Activated effector memory CD4-positive, alpha-beta T cell treated with Interleukin-2 at 50 U/mL for 16 hours (primary cell): ENCODE measurements at regions not wholly inside any gene's neighbourhood (a gene's known extent, or its start where the extent isn't known, plus 50 kb on each side); places are given as distances from the start of the nearest gene placed in this dataset.

Experiments
- DNase-seq: peaks from one replicate; pipeline ENCODE4 v3.0.0-alpha.2; 2020

GRCh38 chr10:47078393-47079203 is 167.4 kb downstream of the PTPN20 start:
- no peak for DNase-seq

DNA sequence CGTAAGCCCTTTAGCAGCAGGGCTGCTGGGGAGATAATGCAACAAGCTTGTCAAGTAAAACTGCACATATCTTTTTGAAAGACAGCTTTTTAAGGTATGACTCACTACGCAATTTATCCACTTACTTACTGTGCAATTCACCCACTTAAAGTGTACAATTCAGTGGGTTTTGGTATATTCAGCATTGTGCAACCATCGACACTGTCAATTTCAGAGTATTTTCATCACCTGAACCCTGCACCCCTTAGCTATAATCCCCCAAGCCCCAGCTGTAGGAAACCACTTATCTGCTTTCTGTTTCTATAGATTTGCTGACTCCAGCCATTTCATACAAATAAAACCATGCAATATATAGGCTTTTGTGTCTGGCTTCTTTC is 168.0 kb downstream of the PTPN20 start:
- no peak for DNase-seq

- no peak for DNase-seq
These were observed 170.0 kb downstream of the PTPN20 start for GRCh38 chr10:47081264-47081663.

- no peak for DNase-seq
These were observed 171.0 kb downstream of the PTPN20 start for GRCh38 chr10:47082055-47082784.

DNA sequence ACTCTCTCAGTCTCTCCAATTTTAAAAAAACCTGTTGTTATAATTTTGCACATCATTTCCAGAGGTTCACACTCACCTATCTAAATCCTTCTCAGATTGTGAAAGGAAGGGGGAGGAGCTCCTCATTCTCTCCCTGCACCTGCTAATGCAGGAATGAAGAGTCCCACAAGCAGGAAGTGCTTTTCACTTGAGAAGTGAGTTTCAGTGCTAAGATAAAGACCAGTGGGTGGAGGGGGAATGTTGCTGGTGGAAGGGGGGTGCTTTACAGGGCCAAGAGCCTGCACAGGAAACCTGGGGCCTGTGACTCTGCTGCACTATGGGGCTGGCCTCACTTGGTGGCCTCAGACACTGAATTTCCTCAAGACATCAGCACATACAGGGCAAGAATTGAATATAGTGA is 176.4 kb downstream of the PTPN20 start:
- DNase-seq: no peak

DNA sequence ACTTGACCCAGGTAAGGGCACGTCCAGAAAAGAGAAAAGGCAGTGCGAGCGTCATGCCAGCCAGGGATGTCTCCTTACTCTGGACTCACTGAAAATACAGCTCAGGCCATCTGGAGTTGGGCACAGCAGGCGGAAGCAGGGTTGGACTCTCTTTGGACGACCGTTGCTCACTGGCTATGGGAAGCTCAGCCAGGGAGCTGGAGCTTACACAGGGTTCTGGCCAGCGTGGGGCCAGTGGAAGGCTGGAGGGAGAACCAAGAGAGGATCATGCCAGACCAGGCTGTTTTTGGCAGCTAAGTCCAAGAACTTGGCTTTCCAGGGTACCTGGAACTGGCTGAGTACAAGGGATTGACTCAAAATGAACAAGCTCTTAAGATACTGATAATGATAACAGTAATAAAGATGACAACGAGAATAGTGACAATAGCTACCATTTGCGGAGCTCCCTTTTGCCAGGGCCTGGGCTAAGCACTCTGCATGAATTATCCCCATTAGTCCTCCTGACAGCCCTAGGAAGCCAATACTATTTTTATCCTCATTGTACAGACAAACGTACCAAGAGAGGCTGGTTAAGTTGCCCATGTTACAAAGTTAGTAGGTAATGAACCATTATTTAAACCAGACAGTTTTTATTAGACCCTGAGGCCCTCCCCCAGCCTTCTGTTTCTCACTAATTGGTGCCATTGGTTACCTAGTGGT is 177.6 kb downstream of the PTPN20 start:
- DNase-seq: no peak

GRCh38 chr10:47090042-47090441 is 178.8 kb downstream of the PTPN20 start:
- no peak for DNase-seq

DNA sequence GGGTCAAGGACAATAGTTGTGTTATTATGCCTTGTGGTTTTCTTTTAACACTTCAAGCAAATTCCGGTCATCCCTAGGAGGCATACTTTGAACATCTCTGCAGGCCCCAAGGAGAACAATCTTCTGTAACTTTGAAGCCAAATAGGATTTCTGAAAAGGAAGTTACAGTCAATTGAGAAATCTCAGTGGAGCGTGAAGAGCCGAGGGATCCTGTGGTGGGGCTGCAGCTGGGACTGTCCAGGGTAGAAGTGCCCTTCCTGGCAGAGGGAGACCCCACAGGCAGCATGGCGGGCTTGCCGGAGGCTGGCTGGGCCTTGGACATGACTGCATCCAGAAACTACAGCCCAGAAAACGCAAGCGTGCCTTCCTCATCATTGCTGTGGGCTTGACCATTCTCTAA is 179.7 kb downstream of the PTPN20 start:
- no peak for DNase-seq

GRCh38 chr10:47091421-47091820 is 180.2 kb downstream of the PTPN20 start:
- no peak for DNase-seq

- DNase-seq: no peak
These were observed 181.1 kb downstream of the PTPN20 start for GRCh38 chr10:47092376-47092775.

DNA sequence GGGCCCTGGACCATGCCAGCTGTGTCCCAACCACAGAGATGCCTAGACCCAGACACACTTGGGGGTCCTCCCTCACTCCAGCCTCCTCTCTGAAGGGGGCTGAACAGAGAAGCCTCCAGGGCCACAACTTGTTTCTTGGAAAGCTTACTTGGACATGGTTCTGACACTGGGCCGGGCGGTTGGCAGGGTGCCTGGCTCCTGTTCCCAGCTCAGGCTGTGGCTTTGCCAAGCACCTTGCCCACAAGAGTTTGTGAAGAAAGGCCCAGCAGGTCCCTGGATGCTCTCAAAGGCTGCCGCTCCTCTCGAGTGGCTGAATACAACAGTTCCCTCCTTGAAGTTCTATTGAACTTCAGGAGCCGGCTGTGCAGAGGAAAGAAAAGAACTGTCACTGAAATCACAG is 181.6 kb downstream of the PTPN20 start:
- no peak for DNase-seq

GRCh38 chr10:47094126-47094525 is 182.9 kb downstream of the PTPN20 start:
- no peak for DNase-seq

- no peak for DNase-seq
These were observed 183.4 kb downstream of the PTPN20 start for GRCh38 chr10:47094636-47095035.

DNA sequence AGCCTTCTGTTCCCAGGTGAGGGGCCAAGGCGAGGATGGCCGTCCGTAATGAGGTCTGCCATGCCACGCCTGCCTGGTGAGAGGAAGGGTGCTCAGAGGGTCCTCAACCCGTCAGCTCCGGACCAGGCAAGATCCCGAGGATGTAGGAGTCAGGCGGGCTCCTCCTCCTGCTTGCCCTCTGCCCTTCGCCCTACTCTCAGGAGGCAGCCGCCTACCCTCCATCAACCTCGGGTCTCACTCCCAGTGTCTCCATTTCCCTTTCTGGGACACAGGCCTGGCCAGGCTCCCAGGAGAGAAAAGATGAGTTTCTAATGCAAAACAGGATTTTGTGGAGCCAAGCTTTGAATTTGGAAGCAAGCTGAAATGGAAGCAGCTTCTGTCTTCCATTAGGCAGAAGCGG is 184.0 kb downstream of the PTPN20 start:
- DNase-seq: no peak

GRCh38 chr10:47095848-47096612 is 184.8 kb downstream of the PTPN20 start:
- DNase-seq: no peak

- no peak for DNase-seq
These were observed 187.0 kb downstream of the PTPN20 start for GRCh38 chr10:47098238-47098637.

DNA sequence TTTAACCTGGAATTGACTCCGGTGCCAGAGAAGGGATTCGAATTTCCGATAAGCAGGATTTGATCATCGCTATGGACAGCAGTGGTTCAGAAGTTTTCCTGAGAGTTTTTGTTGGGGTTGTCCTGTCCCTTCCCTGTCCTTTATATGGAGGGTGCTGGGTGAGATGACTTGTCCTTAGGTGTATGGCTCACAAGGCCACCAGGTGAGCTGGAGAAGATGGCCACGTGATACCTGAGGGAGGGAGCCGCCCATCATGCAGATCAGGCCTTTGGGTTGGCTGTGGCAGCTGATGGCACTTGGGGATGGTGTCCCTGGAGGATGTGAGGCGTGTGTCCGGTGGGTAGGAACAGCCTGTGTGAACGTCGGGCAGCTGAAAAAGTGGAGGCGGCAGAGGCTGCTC is 187.7 kb downstream of the PTPN20 start:
- DNase-seq: no peak

DNA sequence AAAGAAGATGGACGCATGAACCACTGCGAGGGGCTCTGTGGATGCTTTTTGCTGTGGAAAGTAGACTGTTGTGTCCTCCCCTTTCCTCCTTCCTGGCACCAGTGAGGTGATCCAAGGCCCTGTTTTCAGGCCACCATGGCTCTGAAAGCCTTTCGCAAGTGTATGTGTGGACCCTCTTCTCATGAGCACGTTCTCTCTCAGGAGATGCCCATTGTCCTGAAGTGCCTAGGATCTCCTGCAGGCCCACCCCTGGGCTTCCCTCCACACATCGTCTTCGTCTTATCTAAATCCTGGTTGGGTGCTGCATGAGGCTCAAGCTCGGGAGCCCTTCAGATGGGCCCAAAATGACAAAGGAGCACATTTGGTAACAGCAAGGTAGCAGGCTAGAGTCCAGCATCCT is 188.2 kb downstream of the PTPN20 start:
- DNase-seq: no peak

DNA sequence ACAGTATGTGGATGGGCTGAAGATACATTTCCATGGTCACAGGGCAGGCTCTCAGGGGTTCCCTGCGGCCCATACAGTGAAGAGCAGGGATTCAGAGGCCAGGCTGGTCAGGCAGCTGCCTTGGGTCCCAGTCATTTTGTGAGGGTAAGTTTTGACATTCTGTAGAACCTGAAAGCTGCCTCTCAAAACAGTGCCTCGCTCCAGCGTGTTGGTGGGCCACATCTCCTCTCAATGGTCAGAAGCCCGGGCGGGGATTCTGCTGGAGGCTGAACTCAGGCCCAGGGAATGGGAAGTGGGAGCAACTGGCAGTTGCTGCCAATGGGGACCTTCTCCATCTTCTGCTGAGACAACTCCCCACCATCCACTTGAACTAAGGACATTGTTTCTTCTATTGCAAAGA is 190.0 kb downstream of the PTPN20 start:
- no peak for DNase-seq

GRCh38 chr10:47101807-47102206 is 190.6 kb downstream of the PTPN20 start:
- DNase-seq: no peak

GRCh38 chr10:47104151-47104605 is 192.9 kb downstream of the PTPN20 start:
- DNase-seq: no peak

DNA sequence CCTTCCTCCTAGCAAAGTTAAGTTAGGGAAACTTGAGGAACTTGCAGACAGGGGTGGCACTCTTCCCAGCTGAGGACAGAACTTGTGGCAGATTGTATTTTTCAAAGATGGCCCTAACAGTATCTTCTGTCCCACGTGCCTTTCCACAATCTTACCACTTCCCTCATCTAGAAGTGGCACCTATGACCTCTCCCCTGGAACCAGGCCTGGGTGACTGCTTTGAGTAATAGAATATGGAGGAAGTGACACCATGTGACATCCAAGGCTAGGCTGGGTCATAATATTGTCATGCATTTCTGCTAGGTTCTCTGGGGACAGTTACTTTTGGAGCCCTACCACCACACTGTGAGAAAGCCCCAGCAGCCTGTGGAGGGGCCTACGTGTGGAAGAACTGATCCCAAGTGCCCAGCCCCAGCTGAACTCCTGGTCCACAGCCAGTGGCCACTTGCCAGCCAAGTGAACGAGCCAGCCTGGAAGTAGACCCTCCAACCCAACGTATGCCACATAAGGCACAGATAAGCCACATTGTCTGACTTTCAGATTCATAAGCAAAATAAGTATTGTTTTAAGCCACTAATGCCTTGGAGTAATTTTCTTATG is 193.7 kb downstream of the PTPN20 start:
- no peak for DNase-seq
